NB4 (cell line): ENCODE measurements at regions not wholly inside any gene's neighbourhood (a gene's known extent, or its start where the extent isn't known, plus 50 kb on each side); places are given as distances from the start of the nearest gene placed in this dataset.

ENCODE experiments used
- CTCF ChIP-seq: IDR thresholded peaks from one replicate; pipeline ENCODE4 v1.5.1; 2012; ENCODE audit warnings: low read depth, low read length
- MYC ChIP-seq: IDR thresholded peaks from 2 replicates; pipeline ENCODE4 v1.6.1; 2011; ENCODE audit warnings: low read depth, low read length
- POLR2A ChIP-seq: IDR thresholded peaks from 2 replicates; pipeline ENCODE4 v1.6.1; 2011; ENCODE audit warnings: mild to moderate bottlenecking; ENCODE audit not compliant: insufficient read length; ENCODE audit errors: extremely low read depth

- TF ChIP-seq POLR2A, result no peak
- no peak for TF ChIP-seq CTCF
- no peak for TF ChIP-seq MYC
Measured at GRCh38 chr10:109780997-109781396, 142.3 kb downstream of the XPNPEP1 start.
